HG03095 (cell line): ENCODE measurements at regions not wholly inside any gene's neighbourhood (a gene's known extent, or its start where the extent isn't known, plus 50 kb on each side); places are given as distances from the start of the nearest gene placed in this dataset.
"Not testable (repeated sequence)": the region's sequence is repeated elsewhere in the genome, so short reads cannot be mapped to it uniquely, and the experiment has no call there.

Experiments used
- ATAC-seq: cut with Tn5 transposase; IDR thresholded peaks from one replicate; pipeline ENCODE4 v1.9.1; 2021; ENCODE audit warnings: moderate library complexity; ENCODE audit not compliant: unreplicated experiment

- no peak for ATAC-seq
Measured at GRCh38 chr3:135629701-135630408, 335.7 kb upstream of the PPP2R3A start.

GRCh38 chr3:135632556-135633065, 332.9 kb upstream of the PPP2R3A start:
- no peak for ATAC-seq

GRCh38 chr3:135633078-135633477, 332.4 kb upstream of the PPP2R3A start:
- no peak for ATAC-seq

- no peak for ATAC-seq
Measured at GRCh38 chr3:135636596-135636995, 328.9 kb upstream of the PPP2R3A start.

GRCh38 chr3:135637013-135637412, 328.5 kb upstream of the PPP2R3A start:
- no peak for ATAC-seq

GRCh38 chr3:135641761-135642160, 323.8 kb upstream of the PPP2R3A start:
- no peak for ATAC-seq

GRCh38 chr3:135645541-135645940, 320.0 kb upstream of the PPP2R3A start:
- no peak for ATAC-seq

- ATAC-seq, result no peak
Measured at GRCh38 chr3:135646873-135647272, 318.7 kb upstream of the PPP2R3A start.

- ATAC-seq, result no peak
Measured at GRCh38 chr3:135649361-135649760, 316.2 kb upstream of the PPP2R3A start.

- no peak for ATAC-seq
Measured at GRCh38 chr3:135650309-135650708, 315.2 kb upstream of the PPP2R3A start.

- no peak for ATAC-seq
Measured at GRCh38 chr3:135652388-135652787, 313.1 kb upstream of the PPP2R3A start.

GRCh38 chr3:135655328-135655727, 310.2 kb upstream of the PPP2R3A start:
- no peak for ATAC-seq

GRCh38 chr3:135658451-135658850, 307.1 kb upstream of the PPP2R3A start:
- ATAC-seq, result not testable (repeated sequence)

- ATAC-seq, result no peak
Measured at GRCh38 chr3:135667061-135667460, 298.5 kb upstream of the PPP2R3A start.

GRCh38 chr3:135674508-135674907, 291.0 kb upstream of the PPP2R3A start:
- ATAC-seq, result no peak

GRCh38 chr3:135678386-135678785, 287.1 kb upstream of the PPP2R3A start:
- ATAC-seq, result no peak

GRCh38 chr3:135688003-135688402, 277.5 kb upstream of the PPP2R3A start:
- no peak for ATAC-seq

- ATAC-seq, result no peak
Measured at GRCh38 chr3:135690664-135691063, 274.9 kb upstream of the PPP2R3A start.

GRCh38 chr3:135691240-135691639, 274.3 kb upstream of the PPP2R3A start:
- ATAC-seq, result no peak

- ATAC-seq, result no peak
Measured at GRCh38 chr3:135694142-135694541, 271.4 kb upstream of the PPP2R3A start.

GRCh38 chr3:135699741-135700140, 265.8 kb upstream of the PPP2R3A start:
- ATAC-seq, result no peak

GRCh38 chr3:135706758-135707375, 258.7 kb upstream of the PPP2R3A start:
- no peak for ATAC-seq
